Gastrocnemius medialis (tissue), 4 donors: ENCODE measurements at regions not wholly inside any gene's neighbourhood (a gene's known extent, or its start where the extent isn't known, plus 50 kb on each side); places are given as distances from the start of the nearest gene placed in this dataset.

ENCODE experiments used
- CTCF ChIP-seq, 5 experiments: fragments of 450-650 bp in 3 of 5; fragments of 200-600 bp in 2 of 5; sonication (generic) in 2 of 5; IDR thresholded peaks in 4 of 5; conservative IDR thresholded peaks in 1 of 5; 1 replicate in 4 of 5; 2 replicates in 1 of 5; pipeline ENCODE4 v1.5.1; 2016 to 2019; ENCODE audit warnings: antibody characterized with exemption in 5 of 5, mild to moderate bottlenecking in 3 of 5, moderate library complexity in 3 of 5
- POLR2A ChIP-seq, 2 donors: fragments of 450-650 bp; IDR thresholded peaks; one replicate each; pipeline ENCODE4 v1.6.1; 2017; ENCODE audit warnings: antibody characterized with exemption in 2 of 2, mild to moderate bottlenecking in 2 of 2, moderate library complexity in 2 of 2

- TF ChIP-seq CTCF (IDR thresholded peaks at IDR 0.05 in 4 of 5, conservative IDR thresholded peaks at IDR 0.05 in 1 of 5) (no peak), POLR2A (IDR thresholded peaks at IDR 0.05) (no peak)
These were observed 998.3 kb downstream of the SLC16A7 start for GRCh38 chr12:60594035-60594711.
